Sigmoid colon (tissue), 4 donors: ENCODE measurements at regions not wholly inside any gene's neighbourhood (a gene's known extent, or its start where the extent isn't known, plus 50 kb on each side); places are given as distances from the start of the nearest gene placed in this dataset.

ENCODE experiments used
- EP300 ChIP-seq, 4 donors: sonication (generic); formaldehyde crosslinking; IDR thresholded peaks; one replicate each; pipeline ENCODE4 v1.6.1; 2017; ENCODE audit warnings: antibody characterized with exemption in 4 of 4
- TF ChIP-seq, protein P1 (sequence below), 4 experiments: fragments of 450-650 bp in 3 of 4; fragments of 200-600 bp in 1 of 4; IDR thresholded peaks; one replicate each; pipeline ENCODE4 v1.5.1; 2016 to 2019; ENCODE audit warnings: antibody characterized with exemption in 4 of 4, mild to moderate bottlenecking in 3 of 4, moderate library complexity in 2 of 4

DNA sequence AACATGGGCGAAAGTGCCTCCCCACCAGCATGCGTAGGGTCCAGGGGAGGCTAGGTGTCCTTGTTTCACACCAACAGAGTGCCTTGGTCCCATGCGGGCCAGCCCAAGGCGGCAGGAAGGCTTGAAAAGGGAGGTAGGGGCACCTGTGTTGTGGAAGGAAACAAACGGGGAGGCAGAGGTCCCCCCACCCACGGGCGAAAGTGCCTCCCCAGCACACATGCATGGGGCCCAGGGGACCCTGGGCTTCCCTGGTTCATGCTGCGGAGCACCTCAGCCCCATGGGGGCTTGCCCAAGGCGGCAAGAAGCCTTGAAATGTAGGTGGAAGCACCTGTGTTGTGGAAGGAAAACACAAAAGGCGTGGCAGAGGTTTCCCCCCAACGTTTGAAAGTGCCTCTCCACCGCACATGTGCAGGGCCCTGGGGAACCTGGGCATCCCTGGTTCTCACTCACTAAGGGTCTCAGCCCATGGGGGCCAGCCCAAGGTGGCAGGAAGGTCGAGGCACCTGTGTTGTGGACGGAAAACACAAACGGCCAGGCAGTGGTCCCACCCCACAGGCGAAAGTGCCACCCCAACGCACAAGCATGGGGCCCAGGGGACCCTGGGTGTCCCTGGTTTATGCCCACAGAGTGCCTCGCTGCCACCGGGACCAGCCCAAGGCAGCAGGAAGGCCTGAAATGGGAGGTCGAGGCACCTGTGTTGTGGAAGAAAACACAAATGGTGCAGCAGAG, 374.7 kb downstream of the ALG10 start:
- TF ChIP-seq EP300 (IDR thresholded peaks at IDR 0.05) = no peak
- TF ChIP-seq, protein P1, sequence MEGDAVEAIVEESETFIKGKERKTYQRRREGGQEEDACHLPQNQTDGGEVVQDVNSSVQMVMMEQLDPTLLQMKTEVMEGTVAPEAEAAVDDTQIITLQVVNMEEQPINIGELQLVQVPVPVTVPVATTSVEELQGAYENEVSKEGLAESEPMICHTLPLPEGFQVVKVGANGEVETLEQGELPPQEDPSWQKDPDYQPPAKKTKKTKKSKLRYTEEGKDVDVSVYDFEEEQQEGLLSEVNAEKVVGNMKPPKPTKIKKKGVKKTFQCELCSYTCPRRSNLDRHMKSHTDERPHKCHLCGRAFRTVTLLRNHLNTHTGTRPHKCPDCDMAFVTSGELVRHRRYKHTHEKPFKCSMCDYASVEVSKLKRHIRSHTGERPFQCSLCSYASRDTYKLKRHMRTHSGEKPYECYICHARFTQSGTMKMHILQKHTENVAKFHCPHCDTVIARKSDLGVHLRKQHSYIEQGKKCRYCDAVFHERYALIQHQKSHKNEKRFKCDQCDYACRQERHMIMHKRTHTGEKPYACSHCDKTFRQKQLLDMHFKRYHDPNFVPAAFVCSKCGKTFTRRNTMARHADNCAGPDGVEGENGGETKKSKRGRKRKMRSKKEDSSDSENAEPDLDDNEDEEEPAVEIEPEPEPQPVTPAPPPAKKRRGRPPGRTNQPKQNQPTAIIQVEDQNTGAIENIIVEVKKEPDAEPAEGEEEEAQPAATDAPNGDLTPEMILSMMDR (IDR thresholded peaks at IDR 0.05) = no peak
